Nucleus accumbens (tissue), 56 donors: ENCODE measurements at regions not wholly inside any gene's neighbourhood (a gene's known extent, or its start where the extent isn't known, plus 50 kb on each side); places are given as distances from the start of the nearest gene placed in this dataset.
"Not testable (repeated sequence)": the region's sequence is repeated elsewhere in the genome, so short reads cannot be mapped to it uniquely, and the experiment has no call there.

Experiments used
- DNase-seq, 56 donors: peaks; one replicate each; lab custom pipeline; 2025; lab: John Stamatoyannopoulos, UW

DNA sequence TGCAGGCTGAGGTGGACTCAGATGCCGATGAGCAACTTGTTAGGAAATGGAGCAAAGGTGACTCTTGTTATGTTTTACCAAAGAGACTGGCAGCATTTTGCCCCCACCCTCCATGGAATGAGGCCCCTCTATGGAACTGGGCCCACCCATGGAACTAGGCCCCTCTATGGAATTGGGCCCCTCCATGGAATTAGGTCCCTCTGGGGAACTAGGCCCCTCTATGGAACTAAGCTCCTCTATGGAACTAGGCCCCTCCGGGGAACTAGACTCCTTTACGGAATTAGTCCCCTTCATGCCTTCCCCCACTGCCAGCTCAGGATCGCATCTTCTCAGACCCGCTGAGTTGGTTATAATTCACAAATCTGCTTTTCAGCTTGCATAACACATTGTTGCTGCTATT is 144.9 kb downstream of the THBS2 start:
- no peak for DNase-seq

DNA sequence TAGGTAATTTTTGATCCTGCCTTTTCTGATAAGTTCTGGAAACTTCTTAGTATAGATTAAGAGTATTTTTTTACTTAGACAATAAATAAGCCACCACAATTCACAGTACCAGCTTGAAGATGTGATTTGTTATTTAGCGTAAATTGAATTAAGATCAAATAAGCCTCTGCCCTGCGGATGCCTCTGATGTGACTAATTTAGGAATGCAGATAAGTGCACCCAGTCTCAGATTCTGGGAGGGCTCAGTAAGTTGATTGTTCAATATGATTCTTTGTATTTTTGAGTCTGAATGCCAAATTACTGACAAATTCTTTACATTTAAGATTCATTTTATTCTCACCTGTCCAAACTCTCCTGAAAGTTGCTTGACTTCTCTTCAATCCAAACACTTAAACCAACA is 147.5 kb downstream of the THBS2 start:
- DNase-seq, result no peak

DNA sequence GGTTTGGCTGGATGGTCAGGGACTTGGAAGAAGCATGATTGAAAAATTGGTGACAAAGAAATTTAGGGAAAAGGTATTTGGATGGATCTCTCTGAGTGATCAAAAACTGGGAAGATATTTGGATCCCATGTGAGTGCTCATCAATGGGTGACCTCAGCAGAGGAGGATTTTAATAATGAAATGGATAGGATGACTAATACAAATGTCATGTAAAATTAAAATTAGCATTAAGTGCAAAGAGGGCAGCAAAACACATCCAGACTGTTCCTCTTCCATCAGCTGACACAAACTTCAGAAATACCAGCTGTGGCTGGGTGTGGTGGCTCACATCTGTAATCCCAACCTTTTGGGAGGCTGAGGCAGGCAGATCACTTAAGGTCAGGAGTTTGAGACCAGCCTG is 151.7 kb downstream of the THBS2 start:
- DNase-seq, result no peak

DNA sequence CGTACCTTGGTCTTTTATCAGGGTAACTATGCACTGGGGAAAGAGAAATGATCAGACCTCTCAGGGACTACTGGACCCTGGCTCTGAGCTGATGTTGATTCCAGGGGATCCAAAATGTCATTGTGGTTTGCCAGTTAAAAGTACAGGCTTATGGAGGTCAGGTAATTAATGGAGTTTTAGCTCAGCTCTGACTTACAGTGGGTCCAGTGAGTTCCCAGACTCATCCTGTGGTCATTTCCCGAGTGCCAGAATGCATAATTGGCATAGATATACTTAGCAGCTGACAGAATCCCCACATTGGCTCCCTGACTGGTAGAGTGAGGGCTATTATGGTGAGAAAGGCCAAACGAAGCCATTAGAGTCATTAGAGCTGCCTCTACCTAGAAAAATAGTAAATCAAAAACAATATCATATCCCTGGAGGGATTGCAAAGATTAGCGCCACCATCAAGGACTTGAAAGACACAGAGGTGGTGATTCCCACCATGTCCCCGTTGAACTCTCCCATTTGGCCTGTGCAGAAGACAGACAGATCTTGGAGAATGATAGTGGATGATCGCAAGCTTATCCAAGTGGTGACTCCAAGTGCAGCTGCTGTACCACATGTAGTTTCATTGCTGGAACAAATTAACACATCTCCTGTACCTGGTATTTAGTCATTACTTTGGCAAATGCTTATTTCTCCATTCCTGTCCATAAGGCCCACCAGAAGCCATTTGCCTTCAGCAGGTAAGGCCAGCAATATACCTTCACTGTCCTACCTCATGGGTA is 152.4 kb downstream of the THBS2 start:
- no peak for DNase-seq

DNA sequence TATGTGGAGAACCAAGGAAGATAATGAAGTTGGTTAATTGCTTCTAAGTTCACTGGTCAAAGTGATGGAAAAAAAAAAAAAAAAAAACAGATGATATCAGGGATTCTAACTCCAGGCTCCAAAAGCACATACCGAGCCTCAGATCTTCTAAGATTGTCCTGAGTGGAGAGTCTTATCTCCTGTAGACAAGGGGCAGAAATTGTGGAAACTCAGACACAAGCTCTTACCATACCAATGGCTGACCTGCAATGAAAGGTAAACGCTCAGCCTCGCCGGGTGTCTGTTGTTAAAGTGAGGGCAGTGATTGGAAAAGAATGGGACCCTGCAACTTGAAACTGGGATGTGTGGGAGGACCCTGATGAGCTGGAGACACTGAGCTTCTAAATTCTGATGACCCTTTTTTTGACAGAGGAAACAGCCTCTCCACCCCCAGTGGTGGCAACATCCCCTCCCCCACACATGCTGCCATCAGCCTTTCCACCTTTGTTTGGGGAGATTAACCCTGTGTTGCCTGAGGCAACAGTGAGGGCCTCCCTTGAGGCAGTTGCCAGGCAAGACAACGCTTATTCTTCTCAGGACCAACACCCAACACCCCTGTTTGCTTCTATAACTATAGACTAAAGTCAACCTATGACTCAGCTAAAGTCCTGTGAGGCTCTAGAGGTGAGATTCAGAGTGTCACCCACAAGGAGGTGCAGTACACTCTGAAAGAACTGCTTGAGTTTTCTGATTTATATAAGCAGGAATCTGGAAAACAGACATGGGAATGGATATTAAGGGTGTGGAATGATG is 154.0 kb downstream of the THBS2 start:
- DNase-seq, result no peak

DNA sequence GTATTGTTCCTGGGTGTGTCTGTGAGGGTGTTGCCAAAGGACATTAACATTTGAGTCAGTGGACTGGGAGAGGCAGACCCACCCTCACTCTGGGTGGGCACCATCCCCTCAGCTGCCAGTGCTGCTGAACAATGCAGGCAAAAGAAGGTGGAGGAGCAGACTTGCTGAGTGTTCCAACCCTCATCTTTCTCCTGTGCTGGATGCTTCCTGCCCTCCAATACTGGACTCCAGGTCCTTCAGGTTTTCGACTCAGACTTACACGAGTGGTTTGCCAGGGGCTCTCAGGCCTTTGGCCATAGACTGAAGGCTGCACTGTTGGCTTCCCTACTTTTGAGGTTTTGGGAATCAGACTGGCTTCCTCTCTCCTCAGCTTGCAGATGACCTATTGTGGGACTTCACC is 155.0 kb downstream of the THBS2 start:
- DNase-seq, result not testable (repeated sequence)

DNA sequence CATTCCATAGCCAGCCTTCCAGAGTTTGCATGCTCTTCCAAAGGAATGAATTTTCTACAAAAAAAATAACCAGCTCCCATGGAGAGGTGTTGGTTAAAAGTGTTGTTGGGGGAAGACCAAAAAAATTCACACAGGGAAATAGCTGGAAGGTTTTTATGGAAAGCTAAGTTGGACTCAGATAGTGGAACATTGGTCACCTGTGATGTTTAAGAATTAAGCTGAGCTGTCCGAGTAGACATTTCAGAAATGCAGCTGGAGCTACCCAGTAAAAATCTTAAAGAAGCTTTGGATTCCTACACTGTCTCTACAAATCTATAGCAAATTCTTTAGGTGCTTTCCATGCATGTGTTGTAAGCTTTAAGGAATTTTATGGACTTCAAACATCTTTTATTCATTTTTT is 155.5 kb downstream of the THBS2 start:
- DNase-seq, result no peak

DNA sequence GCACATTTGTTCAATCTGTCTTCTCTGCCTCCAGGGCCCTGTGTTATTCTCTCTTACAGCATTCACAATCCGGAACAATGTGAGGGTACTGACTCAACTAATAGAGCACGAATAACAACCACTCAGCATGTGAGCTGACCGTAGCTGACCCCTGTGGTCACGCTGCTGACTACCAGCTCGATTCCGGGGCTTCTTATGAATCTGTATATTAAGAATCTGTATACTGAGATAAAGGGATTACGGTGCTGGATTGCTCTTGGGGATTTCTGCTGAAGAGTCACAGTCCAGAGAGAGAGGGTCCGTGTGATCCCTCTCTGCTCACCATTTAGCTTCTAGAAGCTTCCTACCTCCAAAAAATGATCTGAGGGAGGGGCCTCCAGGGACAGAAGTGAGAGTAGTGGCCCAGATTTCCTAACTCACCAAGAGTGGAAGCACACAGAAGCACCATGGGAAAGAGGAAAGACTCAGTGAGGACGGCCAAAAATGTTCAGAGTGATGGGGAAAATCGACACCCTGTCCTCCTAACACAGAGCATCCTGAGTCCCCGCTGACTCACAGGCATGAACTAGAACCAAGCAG is 156.2 kb downstream of the THBS2 start:
- DNase-seq, result no peak

DNA sequence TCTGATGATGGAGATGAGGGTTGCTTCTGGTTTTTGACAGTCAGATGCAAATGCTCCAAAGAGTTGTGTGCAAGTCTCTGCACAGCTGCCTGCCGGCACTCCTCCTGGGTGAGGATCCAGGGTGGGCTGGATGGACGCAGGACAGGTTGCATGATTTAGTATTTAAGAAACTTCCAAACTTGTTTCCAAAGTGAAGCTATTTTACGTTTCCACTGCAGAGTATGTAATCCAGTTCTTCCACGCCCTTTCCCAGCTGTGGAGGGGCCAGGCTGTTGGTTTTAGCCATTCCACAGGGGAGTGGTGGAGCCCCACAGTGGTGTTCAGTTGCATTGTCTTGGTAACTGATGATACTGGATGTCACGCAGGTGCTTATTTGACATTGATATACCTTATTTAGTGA is 157.3 kb downstream of the THBS2 start:
- no peak for DNase-seq

DNA sequence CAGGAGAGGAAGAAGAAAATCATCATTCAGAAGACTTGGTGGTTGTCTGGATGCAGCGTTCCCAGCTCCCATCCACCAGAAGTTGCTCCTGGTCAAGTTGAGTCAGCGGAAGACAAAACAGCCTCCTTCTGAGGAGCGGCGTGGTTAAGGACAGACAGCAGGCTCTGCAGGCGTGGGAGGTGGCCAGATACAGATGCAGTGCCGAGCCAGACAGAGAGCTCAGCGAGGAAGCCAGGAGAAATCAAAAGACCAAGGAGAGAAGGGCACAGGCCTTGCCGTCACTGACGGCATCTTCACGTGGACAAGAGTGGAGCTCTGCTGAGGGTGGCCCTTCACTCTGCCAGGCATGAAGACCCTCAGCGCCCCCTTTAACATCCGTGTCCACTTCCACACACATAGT is 158.5 kb downstream of the THBS2 start:
- DNase-seq, result no peak

DNA sequence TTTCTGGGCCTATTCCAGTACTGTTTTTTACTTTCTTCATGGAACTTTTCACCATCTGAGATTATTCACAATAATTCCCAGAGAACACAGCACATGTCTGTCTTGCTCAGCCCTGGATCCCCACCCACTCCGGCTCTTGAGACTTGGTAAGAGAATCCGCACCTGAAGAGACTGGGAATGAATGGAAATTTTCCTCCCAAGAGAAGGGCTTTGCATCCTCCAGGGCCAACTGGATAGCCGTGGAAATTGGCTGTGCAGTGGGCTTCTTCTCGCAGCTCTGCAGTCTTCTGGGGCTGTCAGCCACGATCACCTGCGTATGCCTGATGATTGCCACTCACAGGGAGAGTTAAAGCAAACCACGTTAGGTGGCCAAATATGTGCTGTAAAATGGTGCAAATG is 159.1 kb downstream of the THBS2 start:
- no peak for DNase-seq

DNA sequence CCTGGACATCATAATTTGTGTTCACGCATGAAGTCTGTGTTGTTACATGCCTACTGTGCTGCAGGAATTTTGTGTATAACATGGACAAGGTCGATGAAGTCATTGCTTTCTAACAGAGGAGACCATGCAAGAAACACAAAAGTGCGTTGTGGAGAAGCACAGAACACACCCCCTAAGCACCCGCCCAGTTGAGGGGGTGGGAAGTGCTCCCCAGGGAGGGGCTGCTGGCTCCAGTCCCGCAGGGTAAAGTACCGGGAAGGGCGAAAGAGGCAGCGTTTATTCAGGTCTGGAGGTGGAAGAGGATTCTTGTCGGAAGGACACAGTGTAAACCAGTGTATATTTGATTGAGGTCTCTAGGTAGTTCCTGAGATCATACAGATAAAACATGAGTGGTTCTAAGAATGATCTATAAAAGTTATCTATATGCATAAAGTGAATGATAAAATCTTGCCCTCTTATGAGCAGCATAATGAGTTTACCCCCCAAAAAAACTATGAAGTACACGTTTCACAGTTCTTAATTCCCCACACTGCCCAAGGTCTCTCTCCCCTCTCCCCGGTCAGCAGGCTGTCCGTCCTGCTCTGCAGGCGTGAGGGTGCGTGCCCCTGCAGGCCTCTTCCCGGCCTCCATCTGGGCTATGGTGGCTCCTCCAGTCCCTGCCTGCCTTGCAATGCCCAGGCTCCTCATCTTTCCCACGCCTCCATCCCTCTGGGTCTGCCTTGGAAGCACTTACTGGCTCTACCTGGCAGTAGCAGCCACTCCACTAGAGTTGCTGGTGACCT is 159.7 kb downstream of the THBS2 start:
- no peak for DNase-seq

DNA sequence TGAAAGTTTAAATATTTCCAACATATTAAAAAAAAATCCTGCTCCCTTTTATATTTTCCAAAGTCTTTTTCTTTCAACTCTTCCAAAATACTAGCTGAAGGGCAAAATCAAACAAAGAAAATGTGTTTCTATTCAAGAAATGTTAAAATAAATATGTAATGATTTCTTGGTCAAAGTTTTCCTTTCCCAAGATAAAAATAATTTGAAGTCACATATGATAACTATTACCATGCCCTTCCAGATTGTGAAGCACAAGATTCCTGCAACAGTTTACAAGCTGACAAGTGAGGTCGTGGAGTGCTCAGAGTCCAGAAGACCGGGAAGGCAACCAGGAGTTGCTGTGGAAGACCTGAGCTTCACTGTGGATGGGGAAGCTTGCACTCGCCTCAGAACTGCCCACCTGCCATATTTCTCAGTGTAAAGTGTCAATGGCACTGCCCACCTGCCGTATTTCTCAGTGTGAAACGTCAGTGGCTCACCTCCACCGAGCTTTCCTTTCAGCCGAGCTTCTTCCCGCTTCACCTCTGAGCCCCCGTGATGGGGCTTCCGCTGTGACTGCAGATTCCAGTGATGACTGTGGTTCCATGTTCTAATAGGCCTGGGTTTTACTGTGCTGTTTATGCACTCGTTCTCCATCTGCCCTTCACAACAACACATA is 160.5 kb downstream of the THBS2 start:
- DNase-seq, result no peak

DNA sequence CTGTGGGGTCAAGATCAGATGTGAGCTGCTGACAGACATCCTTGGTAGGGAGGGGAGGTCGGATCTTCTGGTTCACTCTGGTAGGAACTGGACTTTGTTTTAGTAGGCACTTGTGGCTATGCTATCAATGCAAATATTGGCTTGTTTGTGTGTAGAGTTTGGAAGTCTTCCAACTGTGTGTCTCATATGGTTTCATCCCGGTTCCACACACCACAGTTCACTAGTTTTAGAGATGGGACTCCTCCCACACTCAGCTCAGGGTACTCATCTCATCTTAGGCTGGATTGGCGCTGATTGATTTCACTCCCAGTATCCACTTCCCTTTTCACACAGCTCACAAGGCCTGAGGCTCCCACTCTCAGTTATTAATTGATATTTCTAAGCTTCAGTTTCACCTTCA is 161.3 kb downstream of the THBS2 start:
- DNase-seq, result no peak

DNA sequence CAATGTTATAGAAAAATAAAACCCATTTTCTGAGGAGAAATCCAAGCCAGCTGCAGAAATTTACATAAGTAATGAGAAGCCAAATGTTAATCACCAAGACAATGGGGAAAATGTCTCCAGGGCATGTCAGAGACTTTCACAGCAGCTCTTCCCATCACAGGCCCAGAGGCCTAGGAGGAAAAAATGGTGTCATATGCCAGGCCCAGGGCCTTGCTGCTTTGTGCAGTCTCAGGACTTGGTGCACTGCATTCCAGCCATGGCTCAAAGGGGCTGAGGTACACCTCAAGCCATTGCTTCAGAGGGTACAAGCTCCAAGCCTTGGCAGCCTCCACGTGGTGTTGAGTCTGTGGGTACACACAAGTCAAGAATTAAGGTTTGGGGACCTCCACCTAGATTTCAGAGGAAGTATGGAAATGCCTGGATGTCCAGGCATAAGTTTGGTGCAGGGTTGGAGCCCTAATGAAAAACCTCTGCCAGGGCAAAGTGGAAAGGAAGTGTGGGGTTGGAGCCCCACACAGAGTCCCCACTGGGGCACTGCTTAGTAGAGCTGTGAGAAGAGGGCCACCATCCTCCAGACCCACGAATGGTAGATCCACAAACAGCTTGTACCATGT is 163.0 kb downstream of the THBS2 start:
- not testable (repeated sequence) for DNase-seq

DNA sequence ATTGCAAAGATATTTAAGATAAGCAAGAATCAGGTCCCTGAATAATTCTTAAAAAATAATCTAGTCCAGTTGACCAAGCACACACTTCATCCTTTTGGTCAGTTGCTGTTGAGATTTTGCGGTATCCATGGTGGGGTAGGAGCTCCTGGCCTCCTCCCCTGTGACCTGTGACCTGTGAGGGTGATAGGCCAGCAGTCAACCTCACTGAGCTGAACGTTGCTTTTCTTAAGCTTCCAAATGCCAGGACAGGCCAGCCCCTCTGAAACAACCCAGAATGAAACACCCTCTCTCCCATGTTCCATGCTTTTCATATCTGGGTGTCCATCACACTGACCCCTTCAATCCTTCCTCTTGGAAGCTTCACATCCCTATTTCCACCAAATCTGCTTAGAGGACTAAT is 164.9 kb downstream of the THBS2 start:
- no peak for DNase-seq

DNA sequence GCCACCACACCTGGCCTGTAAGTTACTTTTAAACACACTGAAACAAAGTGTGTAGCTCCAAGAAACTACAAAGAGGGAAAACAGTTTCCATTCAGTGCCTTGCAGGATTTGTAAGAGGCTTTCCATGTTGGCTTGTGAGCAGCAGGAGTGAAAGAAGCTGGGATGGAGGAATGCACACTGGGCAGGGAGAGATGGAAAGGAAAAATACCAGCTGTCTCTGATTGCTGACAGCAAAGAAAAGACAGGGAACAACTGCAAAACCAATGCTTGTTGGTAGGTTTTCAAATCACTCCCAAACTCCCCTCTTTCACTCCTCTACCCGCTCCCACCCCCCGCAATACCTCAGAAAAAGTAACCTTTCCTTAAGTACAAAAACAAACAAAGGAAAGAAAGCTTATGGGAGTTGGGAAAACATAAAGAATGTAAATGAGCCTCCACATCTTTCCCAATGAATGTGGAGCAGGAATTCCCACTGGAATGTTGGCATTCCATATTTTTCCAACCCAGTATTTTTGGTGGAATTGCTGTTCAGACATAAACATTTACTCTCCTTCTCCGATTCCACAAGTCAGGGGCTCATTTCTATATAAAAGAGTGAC is 166.1 kb downstream of the THBS2 start:
- DNase-seq, result no peak

DNA sequence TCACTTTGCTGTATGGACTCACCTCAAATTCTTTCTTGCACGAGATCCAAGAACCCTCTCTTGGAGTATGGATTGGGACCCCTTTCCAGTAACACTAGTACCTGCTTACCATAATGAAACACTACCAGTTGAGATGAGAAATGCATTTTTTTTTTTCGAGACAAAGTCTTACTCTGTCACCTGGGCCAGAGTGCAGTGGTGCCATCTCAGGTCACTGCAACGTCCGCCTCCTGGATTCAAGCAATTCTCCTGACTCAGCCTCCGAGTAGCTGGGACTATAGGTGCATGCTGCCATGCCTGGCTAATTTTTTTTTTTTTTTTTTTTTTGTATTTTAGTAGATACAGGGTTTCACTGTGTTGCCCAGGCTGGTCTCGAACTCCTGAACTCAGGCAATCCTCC is 167.0 kb downstream of the THBS2 start:
- DNase-seq, result not testable (repeated sequence)

DNA sequence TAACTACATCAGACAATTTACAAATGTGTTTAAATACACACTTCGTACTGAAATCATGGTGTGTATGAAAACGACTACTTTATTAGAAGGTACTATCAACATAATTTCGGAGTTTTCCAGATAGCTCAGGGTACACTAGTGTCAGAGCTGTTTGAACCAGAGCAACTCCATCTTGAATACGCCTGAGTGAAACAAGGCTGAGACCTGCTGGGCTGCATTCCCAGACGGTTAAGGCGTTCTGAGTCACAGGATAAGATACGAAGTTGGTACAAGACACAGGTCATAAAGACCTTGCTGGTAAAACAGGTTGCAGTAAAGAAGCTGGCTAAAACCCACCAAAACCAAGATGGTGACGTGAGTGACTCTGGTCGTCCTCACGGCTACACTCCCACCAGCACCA is 167.6 kb downstream of the THBS2 start:
- no peak for DNase-seq

DNA sequence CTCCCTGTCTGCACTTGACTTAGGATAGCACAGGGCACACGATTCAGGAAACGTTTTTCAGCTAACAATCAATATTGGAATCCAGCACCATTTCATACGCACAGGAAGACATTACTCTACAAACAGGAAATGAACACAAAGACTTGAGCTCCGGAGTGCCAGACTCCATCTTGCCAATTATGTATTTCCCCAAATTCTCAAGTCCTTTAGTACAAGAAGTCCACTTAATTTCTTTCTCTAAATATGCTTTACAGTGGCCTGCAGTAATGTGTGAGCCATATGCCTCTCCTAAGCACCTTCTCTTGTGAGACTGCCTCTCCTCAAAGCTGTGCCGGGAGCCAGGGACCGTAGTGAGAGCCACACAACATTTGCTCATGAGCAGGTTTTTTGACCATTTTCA is 168.2 kb downstream of the THBS2 start:
- DNase-seq, result no peak
